Lung (tissue), 11 donors: ENCODE measurements at regions not wholly inside any gene's neighbourhood (a gene's known extent, or its start where the extent isn't known, plus 50 kb on each side); places are given as distances from the start of the nearest gene placed in this dataset.

Experiments used
- ATAC-seq: fragments of 200-7000 bp; cut with Tn5 transposase; one replicate; pipeline ENCODE4 v1.9.1; 2020; ENCODE audit warnings: moderate number of reproducible peaks; ENCODE audit not compliant: insufficient read depth, low FRiP score
- DNase-seq, 3 donors: peaks; one replicate each; pipeline ENCODE4 v3.0.0-alpha.2; 2013 to 2017
- H3K27ac ChIP-seq, 2 donors: one replicate each; pipeline ENCODE4 v1.5.1; 2013; ENCODE audit warnings: mild to moderate bottlenecking in 2 of 2, moderate library complexity in 2 of 2, control low read depth in 1 of 2, inconsistent platforms in 1 of 2, low read depth in 1 of 2, low read length in 1 of 2
- H3K27me3 ChIP-seq, 3 donors: one replicate each; pipeline ENCODE4 v1.5.1; 2013; ENCODE audit warnings: low read length in 2 of 3; ENCODE audit not compliant: control insufficient read depth in 3 of 3, insufficient read depth in 3 of 3
- H3K36me3 ChIP-seq, 4 donors: one replicate each; pipeline ENCODE4 v1.5.1; 2013; ENCODE audit warnings: low read length in 4 of 4, mild to moderate bottlenecking in 1 of 4, moderate library complexity in 1 of 4; ENCODE audit not compliant: control insufficient read depth in 4 of 4, insufficient read depth in 4 of 4
- H3K4me1 ChIP-seq, 5 donors: one replicate each; pipeline ENCODE4 v1.5.1; 2013; ENCODE audit warnings: low read length in 5 of 5, mild to moderate bottlenecking in 2 of 5, moderate library complexity in 1 of 5; ENCODE audit not compliant: control insufficient read depth in 5 of 5, insufficient read depth in 5 of 5
- H3K4me3 ChIP-seq: one replicate; pipeline ENCODE4 v1.5.1; 2013; ENCODE audit warnings: mild to moderate bottlenecking, control low read depth, moderate library complexity
- H3K9ac ChIP-seq, 2 donors: one replicate each; pipeline ENCODE4 v1.5.1; 2013; ENCODE audit warnings: low read length in 2 of 2, control low read depth in 1 of 2; ENCODE audit not compliant: insufficient read depth in 1 of 2
- H3K9me3 ChIP-seq, 4 donors: one replicate each; pipeline ENCODE4 v1.5.1; 2013; ENCODE audit warnings: low read length in 3 of 4, mild to moderate bottlenecking in 1 of 4, moderate library complexity in 1 of 4; ENCODE audit not compliant: control insufficient read depth in 4 of 4, insufficient read depth in 3 of 4
- CTCF ChIP-seq: IDR thresholded peaks from 2 replicates; pipeline ENCODE4 v1.5.1; 2012; ENCODE audit warnings: mild to moderate bottlenecking; ENCODE audit errors: control extremely low read depth, extremely low read depth
- WGBS, 2 donors: extraction: QIAGEN DNeasy Blood & Tissue Kit; methylation state at CpG; one replicate each; pipeline ENCODE4 v1.1.7; 2013; 5-methylcytosine and 5-hydroxymethylcytosine counted together
- donor health status: control.
- donor health status: control.
- donor health status: Bipolar disorder and iron deficiency.
- donor health status: healthy.
- donor health status: DM: yes; HTN: yes; CAD: no.

GRCh38 chr4:138050601-138051000, 191.5 kb downstream of the SLC7A11 start:
- Histone ChIP-seq H3K36me3 (no peaks in the 10 kb centered on the region), H3K4me1 (peaks cover 0 to 5% (median 0%) of the 10 kb centered on the region in 5 donors), H3K27me3 (no peaks in the 10 kb centered on the region), H3K9me3 (no peaks in the 10 kb centered on the region), H3K4me3 (no peak overlapping the region), H3K27ac (no peak overlapping the region), H3K9ac (no peak overlapping the region)
- TF ChIP-seq CTCF, result no peak
- DNase-seq (no peak), ATAC-seq (no peak)
- WGBS, 2 donors, result 74 to 87% methylated on average over 6 of the region's 6 CpGs

- H3K36me3 ChIP-seq, result no peaks in the 10 kb centered on the region
- 94 to 98% methylated on average over 5 of the region's 5 CpGs for WGBS, 2 donors
- TF ChIP-seq CTCF, result no peak
- ATAC-seq (no peak), DNase-seq (no peak)
- no peak overlapping the region for H3K9ac ChIP-seq
- H3K4me3 ChIP-seq, result no peak overlapping the region
- H3K4me1 ChIP-seq, result peaks cover 0 to 5% (median 0%) of the 10 kb centered on the region in 5 donors
- no peaks in the 10 kb centered on the region for H3K9me3 ChIP-seq
- H3K27ac ChIP-seq, result no peak overlapping the region
- no peaks in the 10 kb centered on the region for H3K27me3 ChIP-seq
These were observed 192.8 kb downstream of the SLC7A11 start for GRCh38 chr4:138049355-138049754.

DNA sequence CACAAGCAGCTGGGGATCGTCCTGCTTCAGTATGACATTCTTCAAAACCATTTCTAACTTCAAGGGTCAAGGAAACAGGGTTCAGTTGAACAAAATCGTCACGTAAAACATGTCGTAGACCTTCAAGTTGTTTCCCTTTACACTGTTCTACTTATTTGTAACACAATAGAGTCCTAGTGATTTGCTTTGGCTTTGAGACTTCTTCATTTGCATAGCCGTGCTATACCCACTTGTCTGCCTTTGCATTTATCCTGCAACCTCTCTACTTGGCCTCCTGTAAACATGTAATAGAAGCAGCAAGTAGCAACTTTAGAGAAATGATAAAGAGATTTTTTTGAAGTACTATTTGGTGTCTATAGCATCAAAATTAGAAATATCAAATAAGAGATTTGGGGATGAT, 194.9 kb downstream of the SLC7A11 start:
- WGBS, 2 donors, result 66 to 70% methylated on average over 5 of the region's 5 CpGs
- no peaks in the 10 kb centered on the region for H3K9me3 ChIP-seq

More for the DNA sequence above, 194.9 kb downstream of the SLC7A11 start:
- H3K4me3 ChIP-seq, result no peak overlapping the region
- no peak overlapping the region for H3K9ac ChIP-seq
- H3K4me1 ChIP-seq, result peaks cover 0 to 5% (median 0%) of the 10 kb centered on the region in 5 donors
- TF ChIP-seq CTCF, result no peak
- no peak for DNase-seq
- no peak overlapping the region for H3K27ac ChIP-seq
- no peak for ATAC-seq
- H3K27me3 ChIP-seq, result no peaks in the 10 kb centered on the region
- no peaks in the 10 kb centered on the region for H3K36me3 ChIP-seq
